CD14-positive monocyte (primary cell): ENCODE measurements at regions not wholly inside any gene's neighbourhood (a gene's known extent, or its start where the extent isn't known, plus 50 kb on each side); places are given as distances from the start of the nearest gene placed in this dataset.

Source experiments
- DNase-seq, 3 donors: peaks; one replicate each; pipeline ENCODE4 v3.0.0-alpha.2; 2011 to 2022
- H2AFZ ChIP-seq: 2 replicates; pipeline ENCODE4 v1.6.0; 2012; ENCODE audit warnings: mild to moderate bottlenecking, low read depth, low read length, inconsistent platforms; ENCODE audit not compliant: insufficient read depth, poor library complexity, severe bottlenecking
- H3K27ac ChIP-seq, 2 donors: 1 replicate in 1 of 2; 2 replicates in 1 of 2; pipeline ENCODE4 v1.5.1; 2012 to 2013; ENCODE audit warnings: low read length in 2 of 2, control low read depth in 1 of 2, inconsistent platforms in 1 of 2, low read depth in 1 of 2, mild to moderate bottlenecking in 1 of 2
- H3K27me3 ChIP-seq, 2 donors: one replicate each; pipeline versions ENCODE4 v1.6.0 to v1.6.1; 2011 to 2013; ENCODE audit warnings: low read length in 2 of 2; ENCODE audit not compliant: control insufficient read depth in 2 of 2, insufficient read depth in 2 of 2
- H3K36me3 ChIP-seq, 2 donors: replicated peaks in 1 of 2; 1 replicate in 1 of 2; 2 replicates in 1 of 2; pipeline versions ENCODE4 v1.5.1 to v1.6.1; 2012 to 2013; ENCODE audit warnings: low read length in 2 of 2, control low read depth in 1 of 2, inconsistent platforms in 1 of 2, mild to moderate bottlenecking in 1 of 2; ENCODE audit not compliant: insufficient read depth in 2 of 2, control insufficient read depth in 1 of 2
- H3K4me1 ChIP-seq, 2 donors: 1 replicate in 1 of 2; 2 replicates in 1 of 2; pipeline versions ENCODE4 v1.5.1 to v1.6.1; 2012 to 2013; ENCODE audit warnings: low read length in 2 of 2, control low read depth in 1 of 2, inconsistent platforms in 1 of 2, mild to moderate bottlenecking in 1 of 2, moderate library complexity in 1 of 2; ENCODE audit not compliant: insufficient read depth in 2 of 2, control insufficient read depth in 1 of 2
- H3K4me2 ChIP-seq: replicated peaks from 2 replicates; pipeline ENCODE3; 2012; ENCODE audit warnings: low read length, moderate library complexity, mild to moderate bottlenecking; ENCODE audit not compliant: poor library complexity, severe bottlenecking; ENCODE audit errors: extremely low read depth
- H3K4me3 ChIP-seq, 3 experiments: fragments of 200-600 bp in 1 of 3; sonication (generic) in 1 of 3; replicated peaks in 1 of 3; 1 replicate in 2 of 3; 2 replicates in 1 of 3; pipeline ENCODE4 v1.5.1; 2011 to 2013; ENCODE audit warnings: low read length in 3 of 3, mild to moderate bottlenecking in 3 of 3, control low read depth in 2 of 3, low read depth in 2 of 3, inconsistent platforms in 1 of 3, moderate library complexity in 1 of 3
- H3K79me2 ChIP-seq: 2 replicates; pipeline ENCODE4 v1.6.0; 2012; ENCODE audit warnings: mild to moderate bottlenecking, control low read depth, inconsistent platforms, low read length, moderate library complexity; ENCODE audit not compliant: insufficient read depth
- H3K9ac ChIP-seq: 2 replicates; pipeline ENCODE4 v1.6.0; 2017; ENCODE audit warnings: low read length, mild to moderate bottlenecking; ENCODE audit not compliant: insufficient read depth, poor library complexity, severe bottlenecking
- H3K9me3 ChIP-seq, 2 donors: replicated peaks in 1 of 2; 1 replicate in 1 of 2; 2 replicates in 1 of 2; pipeline versions ENCODE4 v1.5.1 to v1.6.1; 2012 to 2013; ENCODE audit warnings: low read length in 2 of 2, control low read depth in 1 of 2; ENCODE audit not compliant: control insufficient read depth in 1 of 2, insufficient read depth in 1 of 2
- H4K20me1 ChIP-seq: 2 replicates; pipeline ENCODE4 v1.6.0; 2012; ENCODE audit warnings: mild to moderate bottlenecking, low read length, control low read depth, moderate library complexity; ENCODE audit not compliant: insufficient read depth
- H3K27ac Mint-ChIP-seq, 7 donors: one replicate each; pipeline ENCODE4 v1.8.0; 2020; ENCODE audit warnings: mild to moderate bottlenecking in 7 of 7, mixed read lengths in 7 of 7, moderate library complexity in 6 of 7, inconsistent platforms in 2 of 7
- H3K27me3 Mint-ChIP-seq, 3 donors: one replicate each; pipeline ENCODE4 v1.8.0; 2021 to 2022; ENCODE audit warnings: low read depth in 3 of 3, mild to moderate bottlenecking in 3 of 3, mixed read lengths in 3 of 3, moderate library complexity in 3 of 3, inconsistent platforms in 1 of 3
- H3K36me3 Mint-ChIP-seq, 2 donors: one replicate each; pipeline ENCODE4 v1.8.0; 2020; ENCODE audit warnings: mixed read lengths in 2 of 2, inconsistent platforms in 1 of 2, mild to moderate bottlenecking in 1 of 2
- H3K4me1 Mint-ChIP-seq: one replicate; pipeline ENCODE4 v1.8.0; 2020; ENCODE audit warnings: mild to moderate bottlenecking, mixed read lengths
- H3K4me3 Mint-ChIP-seq, 2 donors: one replicate each; pipeline ENCODE4 v1.8.0; 2020; ENCODE audit warnings: mild to moderate bottlenecking in 2 of 2, mixed read lengths in 2 of 2, moderate library complexity in 1 of 2
- H3K9me3 Mint-ChIP-seq, 7 donors: one replicate each; pipeline ENCODE4 v1.8.0; 2020 to 2022; ENCODE audit warnings: mixed read lengths in 7 of 7, mild to moderate bottlenecking in 6 of 7, moderate library complexity in 6 of 7, inconsistent platforms in 2 of 7
- CTCF ChIP-seq: fragments of 200-600 bp; IDR thresholded peaks from one replicate; pipeline ENCODE4 v1.8.0; 2022; ENCODE audit warnings: antibody characterized with exemption, mild to moderate bottlenecking
- WGBS: methylation state at CpG from one replicate; pipeline ENCODE4 v1.1.5; 2013; ENCODE audit warnings: missing lambda C conversion rate; ENCODE audit not compliant: insufficient coverage; 5-methylcytosine and 5-hydroxymethylcytosine counted together
- intact Hi-C, 2 donors: fragments of 100-400 bp; cut with micrococcal nuclease; formaldehyde crosslinking; loops; one replicate each; pipeline versions ENCODE4 v1.15.0 to v1.15.1; 2023

DNA sequence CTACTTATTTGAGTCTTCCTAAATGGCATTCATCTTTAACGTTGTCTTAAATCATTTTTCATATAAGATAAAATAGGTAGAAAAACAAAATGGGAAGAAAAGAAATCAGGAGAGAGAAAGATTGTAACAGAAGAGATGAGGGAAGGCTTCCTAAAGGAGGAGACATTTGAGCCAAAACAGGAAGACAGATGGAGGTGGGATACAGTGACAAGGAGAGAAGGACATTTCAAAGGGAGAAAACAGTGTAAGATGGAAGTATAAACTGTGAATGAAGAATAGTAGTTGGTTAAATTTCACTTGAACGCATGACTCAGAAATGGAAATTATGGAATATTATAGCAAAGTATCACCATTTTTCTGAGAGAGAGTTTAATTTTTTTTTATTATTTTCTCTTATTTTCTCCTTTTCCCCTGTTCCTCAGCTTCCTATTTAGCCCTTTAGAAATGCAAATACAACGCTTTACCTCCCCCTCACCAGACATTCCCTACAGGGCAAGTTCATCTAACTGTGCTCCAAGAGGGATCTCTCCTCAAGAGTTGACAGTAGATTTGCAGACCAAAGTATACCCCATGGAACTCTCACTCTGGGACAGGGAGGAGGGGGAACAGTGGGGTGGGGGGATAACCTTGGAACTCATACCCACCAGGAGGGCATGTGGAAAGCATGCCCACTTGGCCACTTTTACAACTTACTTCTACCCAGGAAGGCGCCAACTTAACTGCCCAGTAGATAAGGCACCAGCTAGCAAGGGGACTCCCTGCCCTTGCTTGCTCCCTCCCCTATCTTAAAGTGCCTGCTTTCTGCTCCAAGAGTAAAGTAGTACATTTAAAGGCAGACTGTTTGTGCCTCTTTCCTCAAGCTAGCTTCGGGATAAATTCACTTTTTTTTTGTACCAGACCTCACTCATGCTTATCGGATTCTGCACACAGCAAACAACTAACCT, 304.7 kb upstream of the POU5F2 start:
- TF ChIP-seq CTCF, result no peak

GRCh38 chr5:94043311-94043710, 301.9 kb upstream of the POU5F2 start:
- Histone ChIP-seq H4K20me1 (no peaks in the 10 kb centered on the region), H3K27me3 (no peaks in the 10 kb centered on the region), H3K79me2 (no peaks in the 10 kb centered on the region), H3K9me3 (peaks cover 8% of the 10 kb centered on the region in 2 donors), H3K4me2 (no peak overlapping the region), H3K27ac (no peak overlapping the region), H3K4me1 (no peaks in the 10 kb centered on the region), H2AFZ (no peak overlapping the region), H3K4me3 (no peak overlapping the region), H3K9ac (no peak overlapping the region), H3K36me3 (peaks cover 11 to 50% of the 10 kb centered on the region in 2 donors)
- no peak for DNase-seq
- no peak overlapping the region for H3K4me3 Mint-ChIP-seq
- H3K27me3 Mint-ChIP-seq, result no peaks in the 10 kb centered on the region
- H3K4me1 Mint-ChIP-seq, result no peaks in the 10 kb centered on the region
- TF ChIP-seq CTCF, result no peak
- intact Hi-C loops, result no loop called here
- H3K9me3 Mint-ChIP-seq, result peaks cover 0 to 15% (median 8%) of the 10 kb centered on the region in 7 donors
- H3K36me3 Mint-ChIP-seq, result peaks cover 40 to 46% of the 10 kb centered on the region in 2 donors
- H3K27ac Mint-ChIP-seq, result no peak overlapping the region

More for the DNA sequence above, 304.7 kb upstream of the POU5F2 start:
- Mint-ChIP-seq H3K27me3 (no peaks in the 10 kb centered on the region), H3K4me3 (no peak overlapping the region), H3K4me1 (no peaks in the 10 kb centered on the region), H3K9me3 (peaks cover 0 to 12% (median 8%) of the 10 kb centered on the region in 7 donors), H3K27ac (no peak overlapping the region), H3K36me3 (peaks cover 45 to 59% of the 10 kb centered on the region in 2 donors)
- H3K4me3 ChIP-seq, result no peak overlapping the region
- no peaks in the 10 kb centered on the region for H3K4me1 ChIP-seq
- peaks cover 15 to 67% of the 10 kb centered on the region in 2 donors for H3K36me3 ChIP-seq
- no peak overlapping the region for H3K27ac ChIP-seq
- intact Hi-C loops, result no loop called here
- no peak overlapping the region for H2AFZ ChIP-seq
- no peaks in the 10 kb centered on the region for H3K27me3 ChIP-seq
- peaks cover 8% of the 10 kb centered on the region in 2 donors for H3K9me3 ChIP-seq
- no peak overlapping the region for H3K4me2 ChIP-seq
- no CpG with 5 or more reads among the region's 6 CpGs for WGBS
- H3K9ac ChIP-seq, result no peak overlapping the region
- no peak for DNase-seq
- H4K20me1 ChIP-seq, result no peaks in the 10 kb centered on the region
- H3K79me2 ChIP-seq, result no peaks in the 10 kb centered on the region
